Smooth muscle cell (in vitro differentiated cells): ENCODE measurements at regions not wholly inside any gene's neighbourhood (a gene's known extent, or its start where the extent isn't known, plus 50 kb on each side); places are given as distances from the start of the nearest gene placed in this dataset.

Source experiments
- DNase-seq: peaks from one replicate; lab custom pipeline; 2025; ENCODE audit not compliant: unreplicated experiment; lab: John Stamatoyannopoulos, UW
- H2AFZ ChIP-seq: fragments of 200-600 bp; sonication (generic); 2 replicates; pipeline ENCODE4 v1.6.0; 2016; ENCODE audit warnings: antibody characterized with exemption, low read depth, mild to moderate bottlenecking
- H3F3A ChIP-seq: fragments of 200-600 bp; sonication (generic); 2 replicates; pipeline ENCODE4 v1.6.0; 2017; ENCODE audit warnings: antibody characterized with exemption, low read depth
- H3K27ac ChIP-seq: fragments of 200-600 bp; sonication (generic); 2 replicates; pipeline ENCODE4 v1.5.1; 2016; ENCODE audit warnings: low read depth, mild to moderate bottlenecking
- H3K27me3 ChIP-seq: fragments of 200-600 bp; sonication (generic); 2 replicates; pipeline ENCODE4 v1.6.1; 2016; ENCODE audit warnings: low read depth, mild to moderate bottlenecking
- H3K36me3 ChIP-seq: fragments of 200-600 bp; sonication (generic); 2 replicates; pipeline ENCODE4 v1.5.1; 2016; ENCODE audit warnings: low read depth
- H3K4me1 ChIP-seq: fragments of 200-600 bp; sonication (generic); 2 replicates; pipeline ENCODE4 v1.5.1; 2016; ENCODE audit warnings: low read depth
- H3K4me2 ChIP-seq: fragments of 200-600 bp; sonication (generic); 2 replicates; pipeline ENCODE4 v1.6.0; 2016; ENCODE audit warnings: mild to moderate bottlenecking
- H3K4me3 ChIP-seq: fragments of 200-600 bp; sonication (generic); 2 replicates; pipeline ENCODE4 v1.5.1; 2016; ENCODE audit warnings: mild to moderate bottlenecking
- H3K79me2 ChIP-seq: fragments of 200-600 bp; sonication (generic); 2 replicates; pipeline ENCODE4 v1.6.0; 2016; ENCODE audit warnings: low read depth, mild to moderate bottlenecking
- H3K9ac ChIP-seq: fragments of 200-600 bp; sonication (generic); 2 replicates; pipeline ENCODE4 v1.6.0; 2016; ENCODE audit warnings: low read depth
- H3K9me3 ChIP-seq: fragments of 200-600 bp; sonication (generic); replicated peaks from 2 replicates; pipeline ENCODE4 v1.5.1; 2016; ENCODE audit warnings: low read depth
- H4K20me1 ChIP-seq: fragments of 200-600 bp; sonication (generic); 2 replicates; pipeline ENCODE4 v1.6.0; 2016; ENCODE audit warnings: low read depth
- CTCF ChIP-seq: fragments of 200-600 bp; sonication (generic); IDR thresholded peaks from 2 replicates; pipeline ENCODE4 v1.5.1; 2017; ENCODE audit warnings: borderline replicate concordance, mild to moderate bottlenecking, antibody characterized with exemption; ENCODE audit not compliant: insufficient read depth, poor library complexity, severe bottlenecking
- WGBS: methylation state at CpG from one replicate; pipeline ENCODE4 v1.1.7; 2016; ENCODE audit warnings: low lambda C conversion rate; 5-methylcytosine and 5-hydroxymethylcytosine counted together

GRCh38 chr20:60928341-60928740 lies 323.7 kb upstream of the CDH4 start:
- 41% methylated on average over 1 of the region's 1 CpG for WGBS
- H3K36me3 ChIP-seq = no peaks in the 10 kb centered on the region

GRCh38 chr20:60930023-60930790 lies 321.9 kb upstream of the CDH4 start:
- no peak for DNase-seq
- Histone ChIP-seq H3K79me2 (no peaks in the 10 kb centered on the region), H3K4me2 (no peak overlapping the region), H3K9me3 (no peaks in the 10 kb centered on the region), H3K27me3 (no peaks in the 10 kb centered on the region), H4K20me1 (no peaks in the 10 kb centered on the region), H3K27ac (no peak overlapping the region), H3K9ac (no peak overlapping the region), H3K4me3 (no peak overlapping the region), H3K4me1 (no peaks in the 10 kb centered on the region), H3K36me3 (no peaks in the 10 kb centered on the region), H3F3A (no peaks in the 10 kb centered on the region), H2AFZ (no peak overlapping the region)
- no peak for TF ChIP-seq CTCF
- WGBS = 83% methylated on average over 15 of the region's 15 CpGs

More at GRCh38 chr20:60928341-60928740, 323.7 kb upstream of the CDH4 start:
- TF ChIP-seq CTCF = no peak
- no peak overlapping the region for H3K9ac ChIP-seq
- H3K4me3 ChIP-seq = no peak overlapping the region
- no peak overlapping the region for H3K4me2 ChIP-seq
- no peaks in the 10 kb centered on the region for H3K4me1 ChIP-seq
- no peaks in the 10 kb centered on the region for H4K20me1 ChIP-seq
- H3K9me3 ChIP-seq = no peaks in the 10 kb centered on the region
- DNase-seq = no peak
- H3K27ac ChIP-seq = no peak overlapping the region
- H3K79me2 ChIP-seq = no peaks in the 10 kb centered on the region
- no peak overlapping the region for H2AFZ ChIP-seq
- H3K27me3 ChIP-seq = no peaks in the 10 kb centered on the region
- H3F3A ChIP-seq = no peaks in the 10 kb centered on the region

- no peak for TF ChIP-seq CTCF
- no peaks in the 10 kb centered on the region for H3F3A ChIP-seq
- WGBS = 63% methylated on average over 4 of the region's 4 CpGs
These were observed 320.4 kb upstream of the CDH4 start for GRCh38 chr20:60931696-60932095.

GRCh38 chr20:60934724-60935123 lies 317.3 kb upstream of the CDH4 start:
- H3K4me2 ChIP-seq = no peak overlapping the region
- no peak overlapping the region for H3K27ac ChIP-seq
- no peaks in the 10 kb centered on the region for H3F3A ChIP-seq
- TF ChIP-seq CTCF = no peak
- no peaks in the 10 kb centered on the region for H3K4me1 ChIP-seq
- no peak overlapping the region for H3K4me3 ChIP-seq
- 91% methylated on average over 3 of the region's 3 CpGs for WGBS
- H3K9me3 ChIP-seq = no peaks in the 10 kb centered on the region
- no peaks in the 10 kb centered on the region for H3K27me3 ChIP-seq
- no peaks in the 10 kb centered on the region for H3K36me3 ChIP-seq
- no peaks in the 10 kb centered on the region for H3K79me2 ChIP-seq
- no peaks in the 10 kb centered on the region for H4K20me1 ChIP-seq
- no peak overlapping the region for H3K9ac ChIP-seq
- no peak for DNase-seq
- no peak overlapping the region for H2AFZ ChIP-seq

More at GRCh38 chr20:60931696-60932095, 320.4 kb upstream of the CDH4 start:
- H3K4me2 ChIP-seq = no peak overlapping the region
- DNase-seq = no peak
- H3K9me3 ChIP-seq = no peaks in the 10 kb centered on the region
- H3K4me1 ChIP-seq = no peaks in the 10 kb centered on the region
- H3K79me2 ChIP-seq = no peaks in the 10 kb centered on the region
- H3K9ac ChIP-seq = no peak overlapping the region
- no peaks in the 10 kb centered on the region for H3K27me3 ChIP-seq
- no peak overlapping the region for H2AFZ ChIP-seq
- H4K20me1 ChIP-seq = no peaks in the 10 kb centered on the region
- H3K27ac ChIP-seq = no peak overlapping the region
- H3K4me3 ChIP-seq = no peak overlapping the region
- H3K36me3 ChIP-seq = no peaks in the 10 kb centered on the region
